ENCODE measurements at regions not wholly inside any gene's neighbourhood (a gene's known extent, or its start where the extent isn't known, plus 50 kb on each side); places are given as distances from the start of the nearest gene placed in this dataset.

DNA sequence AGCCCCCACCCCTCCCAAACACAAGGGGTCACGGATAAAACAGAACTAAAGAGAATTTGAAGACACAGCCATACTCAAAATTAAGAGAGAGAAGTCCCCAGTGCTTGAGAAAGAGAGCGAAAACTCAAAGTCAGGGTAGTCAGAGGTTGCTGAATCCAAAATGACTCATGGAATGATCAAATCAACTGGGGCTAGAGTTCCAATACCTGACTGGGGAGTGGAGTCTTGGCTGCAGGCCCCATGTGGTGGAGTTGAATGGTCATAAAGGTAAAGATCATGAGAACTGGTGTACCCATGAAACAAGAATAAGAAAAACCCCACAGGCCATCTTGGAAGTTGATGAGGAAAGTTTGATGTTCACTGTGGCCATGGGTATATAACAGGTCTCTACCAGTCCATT lies 84.5 kb upstream of the LRRN2 start:
- ChIA-PET CTCF (interaction anchor here (1.2 to 12.0 kb wide), 6 partner anchors 11 to 204 kb away, joined by 3 to 110 read pairs (median 10); no protein-coding TSS in a partner anchor), POLR2A (no interaction called here)
- TF ChIP-seq FOXS1 (CRISPR knock-in tag; IDR thresholded peaks at IDR 0.05) (no peak), RAD21 (conservative IDR thresholded peaks at IDR 0.05 in 1 of 2, IDR thresholded peaks at IDR 0.05 in 1 of 2) (no peak), HOXB5 (CRISPR knock-in tag; IDR thresholded peaks at IDR 0.05) (no peak), GATA3 (IDR thresholded peaks at IDR 0.05; ENCODE audit: borderline replicate concordance) (no peak), ESRRA (IDR thresholded peaks at IDR 0.05; ENCODE audit: borderline replicate concordance, low read length) (no peak), ZSCAN20 (CRISPR knock-in tag; IDR thresholded peaks at IDR 0.05) (no peak)
- TF ChIP-seq, protein P1, sequence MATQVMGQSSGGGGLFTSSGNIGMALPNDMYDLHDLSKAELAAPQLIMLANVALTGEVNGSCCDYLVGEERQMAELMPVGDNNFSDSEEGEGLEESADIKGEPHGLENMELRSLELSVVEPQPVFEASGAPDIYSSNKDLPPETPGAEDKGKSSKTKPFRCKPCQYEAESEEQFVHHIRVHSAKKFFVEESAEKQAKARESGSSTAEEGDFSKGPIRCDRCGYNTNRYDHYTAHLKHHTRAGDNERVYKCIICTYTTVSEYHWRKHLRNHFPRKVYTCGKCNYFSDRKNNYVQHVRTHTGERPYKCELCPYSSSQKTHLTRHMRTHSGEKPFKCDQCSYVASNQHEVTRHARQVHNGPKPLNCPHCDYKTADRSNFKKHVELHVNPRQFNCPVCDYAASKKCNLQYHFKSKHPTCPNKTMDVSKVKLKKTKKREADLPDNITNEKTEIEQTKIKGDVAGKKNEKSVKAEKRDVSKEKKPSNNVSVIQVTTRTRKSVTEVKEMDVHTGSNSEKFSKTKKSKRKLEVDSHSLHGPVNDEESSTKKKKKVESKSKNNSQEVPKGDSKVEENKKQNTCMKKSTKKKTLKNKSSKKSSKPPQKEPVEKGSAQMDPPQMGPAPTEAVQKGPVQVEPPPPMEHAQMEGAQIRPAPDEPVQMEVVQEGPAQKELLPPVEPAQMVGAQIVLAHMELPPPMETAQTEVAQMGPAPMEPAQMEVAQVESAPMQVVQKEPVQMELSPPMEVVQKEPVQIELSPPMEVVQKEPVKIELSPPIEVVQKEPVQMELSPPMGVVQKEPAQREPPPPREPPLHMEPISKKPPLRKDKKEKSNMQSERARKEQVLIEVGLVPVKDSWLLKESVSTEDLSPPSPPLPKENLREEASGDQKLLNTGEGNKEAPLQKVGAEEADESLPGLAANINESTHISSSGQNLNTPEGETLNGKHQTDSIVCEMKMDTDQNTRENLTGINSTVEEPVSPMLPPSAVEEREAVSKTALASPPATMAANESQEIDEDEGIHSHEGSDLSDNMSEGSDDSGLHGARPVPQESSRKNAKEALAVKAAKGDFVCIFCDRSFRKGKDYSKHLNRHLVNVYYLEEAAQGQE (IDR thresholded peaks at IDR 0.05), result no peak
- no peak for DNase-seq (ENCODE audit: low read depth in 1 of 2, low spot score in 1 of 2)
- Histone ChIP-seq H3K4me3 (no peak overlapping the region), H3K4me1 (no peaks in the 10 kb centered on the region), H3K9me3 (no peaks in the 10 kb centered on the region), H3K27ac (no peak overlapping the region), H3K4me2 (no peak overlapping the region)
- 47% methylated on average over 2 of the region's 2 CpGs for WGBS (ENCODE audit: missing lambda C conversion rate)
- no peak for ATAC-seq
- FAIRE-seq, result no peak

DNA sequence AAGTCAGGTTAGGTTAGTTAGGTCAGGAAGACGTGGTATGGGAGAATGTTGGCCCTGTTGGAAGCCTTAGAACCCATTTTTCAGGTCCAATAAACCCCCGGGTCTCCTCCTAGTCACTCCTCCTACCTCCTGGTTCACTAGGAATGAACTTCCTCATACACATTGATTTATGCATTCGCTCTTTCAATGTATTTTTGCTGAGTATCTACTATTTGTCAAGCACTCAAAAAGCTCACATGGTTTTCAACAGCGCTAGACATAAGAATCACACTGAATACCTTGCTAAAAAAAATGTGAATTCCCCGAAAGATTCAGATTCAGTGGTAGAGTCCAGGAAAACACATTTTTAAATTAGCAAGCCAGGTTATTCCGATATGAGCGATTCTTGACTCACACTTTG lies 85.8 kb upstream of the LRRN2 start:
- CTCF ChIA-PET, result interaction anchor here (1.0 to 5.7 kb wide), 9 partner anchors 8 to 206 kb away, joined by 3 to 45 read pairs (median 4); no protein-coding TSS in a partner anchor
- Histone ChIP-seq H3K4me3 (no peak overlapping the region), H3K27ac (no peak overlapping the region), H3K4me2 (no peak overlapping the region), H3K9me3 (no peaks in the 10 kb centered on the region), H3K4me1 (no peaks in the 10 kb centered on the region)
- FAIRE-seq, result no peak
- ATAC-seq, result no peak
- POLR2A ChIA-PET, result no interaction called here
- TF ChIP-seq EHMT2 (IDR thresholded peaks at IDR 0.05; ENCODE audit: low read depth) (no peak), TP53 (CRISPR knock-in tag; IDR thresholded peaks at IDR 0.05) (no peak), SREBF2 (IDR thresholded peaks at IDR 0.05) (no peak)
- DNase-seq (ENCODE audit: low read depth in 1 of 2, low spot score in 1 of 2), result no peak
- 66% methylated on average over 7 of the region's 7 CpGs for WGBS (ENCODE audit: missing lambda C conversion rate)

DNA sequence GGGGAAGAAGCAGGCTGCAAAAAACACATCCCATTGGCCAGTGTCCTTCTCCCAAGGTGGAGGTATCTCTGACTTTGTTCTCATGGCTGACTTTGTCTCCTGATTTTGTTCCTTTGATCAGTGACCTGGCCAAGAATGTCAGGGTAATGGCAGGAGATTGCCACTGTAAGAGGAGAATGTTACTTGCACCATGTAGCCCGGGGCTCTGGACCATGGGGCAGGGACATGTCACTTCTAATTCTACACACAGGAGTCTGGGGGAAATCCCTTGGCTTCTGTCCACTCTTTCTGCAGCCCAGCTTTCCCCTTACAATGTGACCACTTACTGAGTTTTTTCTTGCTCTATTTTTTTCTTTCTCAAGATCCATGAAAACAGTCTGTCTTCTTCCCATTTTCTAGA lies 87.7 kb upstream of the LRRN2 start:
- no peak for ATAC-seq
- H3K4me2 ChIP-seq, result no peak overlapping the region
- 0% methylated on average over 1 of the region's 1 CpG for WGBS (ENCODE audit: missing lambda C conversion rate)
- H3K4me3 ChIP-seq, result no peak overlapping the region
- ChIA-PET CTCF (interaction anchor here (0.9 to 5.7 kb wide), 6 partner anchors 10 to 334 kb away, joined by 3 to 45 read pairs (median 7); no protein-coding TSS in a partner anchor), POLR2A (no interaction called here)
- no peaks in the 10 kb centered on the region for H3K9me3 ChIP-seq
- no peak for DNase-seq (ENCODE audit: low read depth in 1 of 2, low spot score in 1 of 2)
- TF ChIP-seq NR3C1 (IDR thresholded peaks at IDR 0.05), result no peak
- TF ChIP-seq TP53 (CRISPR knock-in tag; IDR thresholded peaks at IDR 0.05), result no peak
- TF ChIP-seq, protein P2, sequence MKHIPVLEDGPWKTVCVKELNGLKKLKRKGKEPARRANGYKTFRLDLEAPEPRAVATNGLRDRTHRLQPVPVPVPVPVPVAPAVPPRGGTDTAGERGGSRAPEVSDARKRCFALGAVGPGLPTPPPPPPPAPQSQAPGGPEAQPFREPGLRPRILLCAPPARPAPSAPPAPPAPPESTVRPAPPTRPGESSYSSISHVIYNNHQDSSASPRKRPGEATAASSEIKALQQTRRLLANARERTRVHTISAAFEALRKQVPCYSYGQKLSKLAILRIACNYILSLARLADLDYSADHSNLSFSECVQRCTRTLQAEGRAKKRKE (CRISPR knock-in tag; IDR thresholded peaks at IDR 0.05; ENCODE audit: low read depth), result no peak
- no peak for TF ChIP-seq SMC3 (IDR thresholded peaks at IDR 0.05)
- TF ChIP-seq EHF (CRISPR knock-in tag; IDR thresholded peaks at IDR 0.05), result no peak
- no peak for TF ChIP-seq HOXB5 (CRISPR knock-in tag; IDR thresholded peaks at IDR 0.05)
- TF ChIP-seq, protein P3, sequence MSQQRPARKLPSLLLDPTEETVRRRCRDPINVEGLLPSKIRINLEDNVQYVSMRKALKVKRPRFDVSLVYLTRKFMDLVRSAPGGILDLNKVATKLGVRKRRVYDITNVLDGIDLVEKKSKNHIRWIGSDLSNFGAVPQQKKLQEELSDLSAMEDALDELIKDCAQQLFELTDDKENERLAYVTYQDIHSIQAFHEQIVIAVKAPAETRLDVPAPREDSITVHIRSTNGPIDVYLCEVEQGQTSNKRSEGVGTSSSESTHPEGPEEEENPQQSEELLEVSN (IDR thresholded peaks at IDR 0.05; ENCODE audit: borderline replicate concordance, low read depth), result no peak
- no peak for TF ChIP-seq FOXS1 (CRISPR knock-in tag; IDR thresholded peaks at IDR 0.05)
- TF ChIP-seq GATA3 (IDR thresholded peaks at IDR 0.05; ENCODE audit: borderline replicate concordance), result no peak
- TF ChIP-seq MAZ (IDR thresholded peaks at IDR 0.05; ENCODE audit: borderline replicate concordance, low read depth, low read length), result no peak
- no peak for TF ChIP-seq RFX5 (IDR thresholded peaks at IDR 0.05)
- no peak for TF ChIP-seq ESRRA (IDR thresholded peaks at IDR 0.05; ENCODE audit: borderline replicate concordance, low read length)
- no peak for TF ChIP-seq MYC (IDR thresholded peaks at IDR 0.05; ENCODE audit: borderline replicate concordance, low read length)
- no peak for TF ChIP-seq NFE2L2 (conservative IDR thresholded peaks at IDR 0.05; ENCODE audit: low read length)
- H3K27ac ChIP-seq, result no peak overlapping the region
- FAIRE-seq, result no peak
- no peaks in the 10 kb centered on the region for H3K4me1 ChIP-seq

Measured in A549 (cell line).